Epidermal melanocyte (primary cell): ENCODE measurements at regions not wholly inside any gene's neighbourhood (a gene's known extent, or its start where the extent isn't known, plus 50 kb on each side); places are given as distances from the start of the nearest gene placed in this dataset.
"Not testable (repeated sequence)": the region's sequence is repeated elsewhere in the genome, so short reads cannot be mapped to it uniquely, and the experiment has no call there.

Experiments
- DNase-seq: peaks from one replicate; pipeline ENCODE4 v3.0.0; 2011; ENCODE audit warnings: low spot score; ENCODE audit not compliant: insufficient read length

GRCh38 chr12:111117017-111117416 lies 196.6 kb upstream of the MYL2 start:
- no peak for DNase-seq

- DNase-seq = not testable (repeated sequence)
Observed at GRCh38 chr12:111113313-111113712, 192.9 kb upstream of the MYL2 start.

- DNase-seq = no peak
Observed at GRCh38 chr12:111112311-111113098, 192.1 kb upstream of the MYL2 start.

- no peak for DNase-seq
Observed at GRCh38 chr12:111111681-111112080, 191.3 kb upstream of the MYL2 start.

GRCh38 chr12:111110556-111110955 lies 190.2 kb upstream of the MYL2 start:
- DNase-seq = no peak

- DNase-seq = no peak
Observed at GRCh38 chr12:111108726-111109125, 188.3 kb upstream of the MYL2 start.

GRCh38 chr12:111107392-111108178 lies 187.2 kb upstream of the MYL2 start:
- DNase-seq = no peak

GRCh38 chr12:111105294-111105693 lies 184.9 kb upstream of the MYL2 start:
- DNase-seq = no peak

- DNase-seq = no peak
Observed at GRCh38 chr12:111103583-111103982, 183.2 kb upstream of the MYL2 start.

GRCh38 chr12:111102102-111102739 lies 181.8 kb upstream of the MYL2 start:
- DNase-seq = no peak

GRCh38 chr12:111101003-111101402 lies 180.6 kb upstream of the MYL2 start:
- DNase-seq = no peak

- no peak for DNase-seq
Observed at GRCh38 chr12:111100554-111100953, 180.2 kb upstream of the MYL2 start.

GRCh38 chr12:111100003-111100402 lies 179.6 kb upstream of the MYL2 start:
- DNase-seq = no peak

- DNase-seq = no peak
Observed at GRCh38 chr12:111099186-111099585, 178.8 kb upstream of the MYL2 start.

GRCh38 chr12:111094157-111095010 lies 174.0 kb upstream of the MYL2 start:
- no peak for DNase-seq

GRCh38 chr12:111093428-111094142 lies 173.2 kb upstream of the MYL2 start:
- no peak for DNase-seq

- no peak for DNase-seq
Observed at GRCh38 chr12:111091051-111091450, 170.7 kb upstream of the MYL2 start.

GRCh38 chr12:111089616-111090015 lies 169.2 kb upstream of the MYL2 start:
- DNase-seq = no peak

GRCh38 chr12:111088409-111088808 lies 168.0 kb upstream of the MYL2 start:
- DNase-seq = no peak

GRCh38 chr12:111086947-111087700 lies 166.7 kb upstream of the MYL2 start:
- no peak for DNase-seq
